ENCODE measurements at regions not wholly inside any gene's neighbourhood (a gene's known extent, or its start where the extent isn't known, plus 50 kb on each side); places are given as distances from the start of the nearest gene placed in this dataset.
"Not testable (repeated sequence)": the region's sequence is repeated elsewhere in the genome, so short reads cannot be mapped to it uniquely, and the experiment has no call there.

DNA sequence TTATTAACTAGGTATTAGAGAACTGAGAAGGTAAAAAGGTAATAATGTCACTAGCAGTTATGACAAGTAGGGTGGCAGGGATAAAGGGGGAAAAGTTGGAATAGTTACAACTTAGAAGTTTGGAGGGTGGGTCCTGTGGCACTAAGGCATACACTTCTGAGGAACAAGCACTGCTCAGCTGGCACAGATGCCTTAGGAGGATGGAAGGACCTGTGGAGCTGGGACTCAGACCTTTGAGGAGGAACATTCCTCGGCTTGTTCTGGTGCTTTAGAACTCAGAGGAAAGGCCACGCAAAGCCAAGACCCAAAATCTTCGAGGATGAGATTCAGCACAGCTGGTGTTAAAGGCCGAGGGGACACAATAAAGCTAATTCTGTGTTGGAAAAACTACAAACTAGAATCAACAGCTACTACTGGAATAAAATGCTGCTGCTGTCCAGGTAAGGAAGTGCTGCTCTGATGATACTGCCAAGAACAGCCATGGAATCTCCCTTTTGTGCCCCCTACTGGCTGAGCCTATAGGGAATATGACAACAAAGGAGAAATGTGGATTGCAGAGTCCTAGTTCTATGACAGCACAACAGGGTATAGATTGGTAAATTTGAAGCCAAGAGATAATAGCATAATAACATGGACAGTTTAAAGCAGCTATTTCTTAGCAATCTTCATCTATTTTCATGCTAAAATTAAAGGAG, 126.7 kb downstream of the SLC25A46 start:
- DNase-seq = no peak
- intact Hi-C loops (cut with micrococcal nuclease) = no loop called here
- ATAC-seq = no peak

- intact Hi-C loops (cut with micrococcal nuclease) = no loop called here
- no peak for DNase-seq
- ATAC-seq = no peak
Observed at GRCh38 chr5:110869927-110870326, 131.1 kb downstream of the SLC25A46 start.

DNA sequence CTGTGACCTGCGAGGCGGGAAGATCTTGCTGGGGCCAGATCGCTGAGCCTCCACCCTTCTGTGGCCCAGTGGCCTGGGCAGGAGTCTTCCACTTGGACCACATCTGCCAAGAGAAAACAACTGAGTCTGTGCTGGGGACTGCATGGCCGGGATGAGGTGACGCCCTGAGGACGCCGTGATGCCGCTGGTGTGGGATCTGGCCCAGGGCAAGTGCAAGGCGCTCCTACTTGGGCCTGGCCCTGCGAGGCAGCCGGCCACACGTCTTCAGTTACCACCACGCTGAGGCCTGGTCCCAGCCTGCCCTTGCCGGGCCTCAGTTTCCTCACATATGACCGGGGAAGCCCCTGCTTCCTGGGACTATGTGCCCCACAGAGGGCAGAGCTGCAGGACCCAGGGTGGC, 133.4 kb downstream of the SLC25A46 start:
- ATAC-seq = no peak
- intact Hi-C loops (cut with micrococcal nuclease) = no loop called here
- DNase-seq = no peak

- intact Hi-C loops (cut with micrococcal nuclease) = no loop called here
- ATAC-seq (no peak), DNase-seq (no peak)
Observed at GRCh38 chr5:110872963-110873362, 134.2 kb downstream of the SLC25A46 start.

GRCh38 chr5:110873773-110874437, 135.1 kb downstream of the SLC25A46 start:
- no peak for ATAC-seq
- intact Hi-C loops (cut with micrococcal nuclease) = no loop called here
- DNase-seq = no peak

- intact Hi-C loops (cut with micrococcal nuclease); ATAC-seq: not testable (repeated sequence)
Observed at GRCh38 chr5:110875115-110875514, 136.3 kb downstream of the SLC25A46 start.

DNA sequence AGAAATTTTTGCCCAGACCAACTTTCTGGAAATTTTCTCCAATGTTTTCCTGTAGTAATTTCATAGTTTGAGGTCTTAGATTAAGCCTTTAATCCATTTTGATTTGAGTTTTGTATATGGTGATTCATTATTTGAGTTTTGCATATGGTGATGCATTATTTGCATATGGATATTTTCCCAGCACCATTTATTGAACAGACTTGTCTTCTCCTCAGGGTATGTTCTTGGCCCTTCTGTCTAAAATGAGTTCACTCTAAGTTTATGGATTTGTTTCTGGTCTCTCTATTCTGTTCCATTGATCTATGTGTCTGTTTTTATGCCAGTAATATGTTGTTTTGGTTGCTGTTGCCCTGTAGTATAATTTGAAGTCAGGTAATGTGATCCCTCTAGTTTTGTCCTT, 139.3 kb downstream of the SLC25A46 start:
- no peak for ATAC-seq
- intact Hi-C loops (cut with micrococcal nuclease) = no loop called here
- DNase-seq = no peak

More at GRCh38 chr5:110875115-110875514, 136.3 kb downstream of the SLC25A46 start:
- not testable (repeated sequence) for DNase-seq

DNA sequence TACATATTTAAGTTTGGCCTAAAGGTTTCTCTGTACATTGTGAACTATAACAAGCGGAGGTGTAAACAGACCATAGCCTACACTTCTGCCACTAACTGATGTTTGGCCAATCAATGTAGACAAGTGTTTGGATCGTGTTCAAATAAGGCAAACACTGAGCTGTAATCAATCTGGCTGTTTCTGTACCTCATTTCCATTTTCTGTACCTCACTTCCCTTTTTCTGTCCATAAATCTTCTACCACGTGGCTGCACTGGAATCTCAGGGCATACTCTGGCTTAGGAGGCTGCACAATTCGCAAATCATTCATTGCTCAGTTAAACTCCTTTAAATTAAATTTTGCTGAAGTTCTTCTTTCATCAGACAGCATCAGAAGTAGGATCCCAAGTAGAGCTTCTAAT, 140.9 kb downstream of the SLC25A46 start:
- no peak for ATAC-seq
- DNase-seq = no peak
- intact Hi-C loops (cut with micrococcal nuclease) = no loop called here

GRCh38 chr5:110880413-110880812, 141.6 kb downstream of the SLC25A46 start:
- intact Hi-C loops (cut with micrococcal nuclease) = no loop called here
- no peak for ATAC-seq
- DNase-seq = no peak

DNA sequence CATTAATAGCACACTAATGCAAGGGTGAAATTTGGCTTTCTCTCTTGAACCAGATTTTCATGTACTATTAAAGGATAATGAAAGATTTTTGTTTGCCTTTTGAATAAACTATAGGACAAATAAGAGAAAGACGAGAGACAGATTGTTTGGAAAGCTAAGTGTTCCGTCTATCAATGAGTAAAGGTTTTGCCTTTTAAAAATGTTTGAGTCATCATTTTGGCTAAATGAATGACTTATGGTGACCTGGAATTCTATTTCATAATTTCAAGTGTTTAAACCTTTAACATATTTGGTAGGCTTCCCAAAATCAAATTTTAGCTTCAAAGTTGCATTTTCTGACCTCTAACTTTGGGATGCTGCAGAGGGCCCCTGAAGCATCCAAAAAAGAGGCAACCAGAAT, 145.2 kb downstream of the SLC25A46 start:
- DNase-seq (no peak), ATAC-seq (no peak)
- intact Hi-C loops (cut with micrococcal nuclease) = no loop called here

DNA sequence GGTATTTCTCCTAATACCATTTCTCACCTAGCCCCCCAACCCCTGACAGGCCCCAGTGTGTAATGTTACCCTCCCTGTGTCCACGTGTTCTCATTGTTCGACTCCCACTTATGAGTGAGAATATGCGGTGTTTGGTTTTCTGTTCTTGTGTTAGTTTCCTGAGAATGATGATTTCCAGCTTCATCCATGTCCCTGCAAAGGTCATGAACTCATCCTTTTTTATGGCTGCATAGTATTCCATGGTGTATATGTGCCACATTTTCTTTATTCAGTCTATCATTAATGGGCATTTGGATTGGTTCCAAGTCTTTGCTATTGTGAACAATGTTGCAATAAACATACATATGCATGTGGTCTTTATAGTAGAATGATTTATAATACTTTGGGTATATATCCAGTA, 148.4 kb downstream of the SLC25A46 start:
- ATAC-seq; intact Hi-C loops (cut with micrococcal nuclease); DNase-seq: not testable (repeated sequence)

DNA sequence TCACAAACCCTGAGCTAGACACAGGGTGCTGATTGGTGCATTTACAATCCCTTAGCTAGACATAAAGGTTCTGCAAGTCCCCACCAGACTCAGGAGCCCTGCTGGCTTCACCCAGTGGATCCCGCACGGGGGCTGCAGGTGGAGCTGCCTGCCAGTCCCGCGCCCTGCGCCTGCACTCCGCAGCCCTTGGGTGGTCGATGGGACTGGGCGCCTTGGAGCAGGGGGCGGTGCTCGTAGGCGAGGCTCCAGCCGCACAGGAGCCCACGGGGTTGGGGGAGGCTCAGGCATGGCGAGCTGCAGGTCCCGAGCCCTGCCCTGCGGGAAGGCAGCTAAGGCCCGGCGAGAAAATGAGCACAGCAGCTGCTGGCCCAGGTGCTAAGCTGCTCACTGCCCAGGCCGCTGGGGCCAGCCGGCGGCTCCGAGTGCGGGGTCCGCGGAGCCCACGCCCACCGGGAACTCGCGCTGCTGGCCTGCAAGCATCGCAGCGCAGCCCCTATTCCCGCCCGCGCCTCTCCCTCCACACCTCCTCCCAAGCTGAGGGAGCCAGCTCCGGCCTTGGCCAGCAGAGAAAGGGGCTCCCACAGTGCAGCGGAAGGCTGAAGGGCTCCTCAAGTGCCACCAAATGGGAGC, 155.2 kb downstream of the SLC25A46 start:
- DNase-seq; intact Hi-C loops (cut with micrococcal nuclease); ATAC-seq: not testable (repeated sequence)

- intact Hi-C loops (cut with micrococcal nuclease) = no loop called here
- no peak for ATAC-seq
- DNase-seq = no peak
Observed at GRCh38 chr5:110894805-110895204, 156.0 kb downstream of the SLC25A46 start.

DNA sequence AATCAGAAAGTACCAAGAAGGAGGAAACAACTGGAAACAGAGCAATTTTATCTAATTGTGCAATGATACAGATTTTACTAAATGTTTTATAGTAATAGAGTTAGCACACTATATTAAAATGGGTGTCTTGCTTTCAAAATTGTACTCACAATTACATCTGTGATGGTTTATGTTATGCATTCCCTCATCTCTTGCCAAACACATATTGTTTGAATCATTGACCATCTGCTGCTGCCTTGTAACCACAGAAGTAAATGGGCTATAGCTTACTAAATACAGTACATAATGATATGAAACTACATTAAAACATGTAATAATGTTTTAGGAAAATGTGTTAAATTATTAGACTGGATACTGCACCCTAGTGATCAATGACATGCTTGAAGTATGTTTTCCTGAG, 158.1 kb downstream of the SLC25A46 start:
- ATAC-seq (no peak), DNase-seq (no peak)
- intact Hi-C loops (cut with micrococcal nuclease) = no loop called here

DNA sequence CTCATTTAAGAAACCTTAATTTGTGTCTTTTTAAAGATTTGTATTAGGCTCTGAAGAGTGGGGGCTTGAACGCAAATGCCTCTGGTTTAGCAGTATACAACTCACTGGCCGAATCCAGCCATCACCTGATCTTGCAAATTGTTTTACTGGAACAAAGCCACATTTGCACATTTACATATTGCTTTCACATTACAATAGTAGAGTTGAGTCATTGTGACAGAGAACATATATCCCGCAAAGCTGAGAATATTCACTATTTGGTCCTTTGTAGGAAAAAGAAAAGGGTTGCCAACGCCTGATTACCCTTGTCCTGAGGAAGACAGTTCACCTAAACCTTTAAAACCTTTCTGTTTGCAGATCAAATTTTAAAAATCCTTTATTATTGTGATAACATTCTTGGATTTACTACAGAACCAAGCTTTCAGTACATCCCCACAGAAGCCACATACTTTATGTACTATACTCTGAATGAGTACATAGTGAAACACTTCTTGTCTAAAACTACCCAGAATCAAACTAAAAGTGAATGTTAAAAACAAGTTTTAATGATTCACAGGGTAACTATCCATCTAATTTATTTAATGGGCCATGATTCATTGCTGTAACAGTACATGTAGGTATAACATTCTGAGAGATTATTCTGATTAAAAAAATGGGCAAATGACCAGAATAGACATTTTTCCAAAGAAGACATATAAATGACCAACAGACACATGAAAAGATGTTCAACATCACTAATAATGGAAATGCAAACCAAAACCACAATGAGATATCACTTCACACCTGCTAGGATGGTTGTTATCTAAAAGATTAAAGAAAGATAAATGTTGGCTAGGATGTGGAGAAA, 161.0 kb downstream of the SLC25A46 start:
- ATAC-seq (no peak), DNase-seq (no peak)

GRCh38 chr5:110900829-110901228, 162.0 kb downstream of the SLC25A46 start:
- intact Hi-C loops (cut with micrococcal nuclease) = no loop called here
- DNase-seq = no peak
- no peak for ATAC-seq

More for the DNA sequence above, 161.0 kb downstream of the SLC25A46 start:
- intact Hi-C loops (cut with micrococcal nuclease) = no loop called here

DNA sequence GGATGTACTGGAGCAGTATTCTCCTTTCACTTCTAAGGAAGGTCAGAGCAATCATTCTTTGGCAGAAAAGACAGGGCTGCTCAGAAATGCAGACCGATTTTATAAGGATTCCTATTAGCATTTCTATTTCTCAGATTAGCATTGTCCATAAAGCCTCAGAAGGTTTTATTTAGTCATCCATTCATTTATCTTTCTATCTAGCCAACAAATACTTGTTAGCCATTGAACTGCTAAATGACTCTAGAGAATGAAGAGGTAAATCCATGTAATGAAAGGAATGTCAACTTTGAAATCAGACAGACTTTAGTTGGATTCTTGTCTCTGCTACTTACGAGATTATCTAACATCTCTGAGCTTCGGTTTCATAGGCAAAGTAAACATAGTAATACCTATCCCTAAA, 165.2 kb downstream of the SLC25A46 start:
- intact Hi-C loops (cut with micrococcal nuclease) = no loop called here
- ATAC-seq (no peak), DNase-seq (no peak)

DNA sequence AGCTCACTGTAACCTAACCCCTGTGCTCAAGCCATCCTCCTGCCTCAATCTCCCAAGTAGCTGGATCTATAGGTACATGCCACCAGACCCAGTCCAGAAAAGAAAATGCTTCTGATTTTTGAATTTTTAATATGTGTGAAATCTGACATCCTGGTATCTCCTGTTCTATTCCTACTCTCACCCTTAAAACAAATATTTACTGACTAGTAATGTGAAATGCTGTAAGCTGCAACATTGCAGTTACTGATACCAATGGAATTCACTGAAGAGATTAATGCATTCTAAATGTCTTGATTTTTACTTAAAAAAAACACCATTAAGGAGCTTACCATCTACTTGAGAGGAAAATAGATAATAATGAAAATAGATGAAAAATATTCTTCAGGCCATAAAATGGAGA, 162.7 kb upstream of the TSLP start:
- DNase-seq (no peak), ATAC-seq (no peak)
- intact Hi-C loops (cut with micrococcal nuclease) = no loop called here

DNA sequence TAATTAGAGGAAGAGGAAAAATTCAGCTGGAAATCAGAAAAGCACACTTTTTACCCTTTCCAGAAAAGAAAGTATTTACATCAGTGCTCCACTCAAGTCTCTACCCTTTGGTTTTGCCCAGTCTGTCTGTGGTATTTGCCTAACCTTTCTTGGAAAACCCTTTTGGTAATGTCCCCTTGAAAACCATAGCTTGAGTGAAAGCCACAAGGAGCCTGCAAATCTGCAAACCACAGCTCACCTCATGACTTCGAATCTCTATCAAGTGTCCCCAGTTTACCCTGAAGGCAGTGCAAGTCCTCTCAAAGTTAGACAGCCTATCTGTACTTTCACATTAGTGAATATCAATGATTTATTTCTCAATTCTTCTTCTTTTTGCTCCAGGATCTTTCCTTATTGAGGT, 162.1 kb upstream of the TSLP start:
- DNase-seq (no peak), ATAC-seq (no peak)
- intact Hi-C loops (cut with micrococcal nuclease) = no loop called here

GRCh38 chr5:110909950-110910349, 161.6 kb upstream of the TSLP start:
- peak; percentile 57 for ATAC-seq
- no peak for DNase-seq
- intact Hi-C loops (cut with micrococcal nuclease) = no loop called here
